ENCODE measurements at regions not wholly inside any gene's neighbourhood (a gene's known extent, or its start where the extent isn't known, plus 50 kb on each side); places are given as distances from the start of the nearest gene placed in this dataset.

DNA sequence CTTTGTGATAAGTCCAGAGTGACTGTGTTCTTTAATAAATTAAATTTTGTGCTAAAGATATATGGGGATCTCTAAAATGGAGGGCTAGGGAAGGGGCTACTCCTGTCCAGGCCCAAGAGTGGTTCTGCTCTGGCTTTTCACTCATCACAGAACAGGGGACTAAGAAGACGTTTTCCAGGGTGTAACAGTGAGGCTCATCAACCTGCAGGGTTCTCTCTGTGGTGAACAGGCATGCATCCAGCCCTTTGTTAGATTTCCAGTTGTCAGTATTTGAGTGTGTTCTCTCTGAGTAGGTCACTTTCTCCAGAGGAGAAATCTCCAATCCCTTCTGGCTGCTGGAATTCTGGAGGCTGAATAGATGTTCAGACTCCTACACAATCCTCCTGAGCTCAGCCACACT lies 408.9 kb downstream of the PLCL1 start:
- DNase-seq (ENCODE audit: insufficient read length, low spot score) = no peak
- FAIRE-seq = no peak
- TF ChIP-seq POLR2A (IDR thresholded peaks at IDR 0.05; ENCODE audit: low read depth, low read length) = no peak
- TF ChIP-seq POLR2AphosphoS5 (IDR thresholded peaks at IDR 0.05; ENCODE audit: low read depth, low read length) = no peak
- no peak for TF ChIP-seq SPI1 (IDR thresholded peaks at IDR 0.05; ENCODE audit: low read depth, low read length)
- TF ChIP-seq POU2F2 (IDR thresholded peaks at IDR 0.05; ENCODE audit: low read depth, low read length) = no peak
- TF ChIP-seq PAX5 (IDR thresholded peaks at IDR 0.05; ENCODE audit: insufficient read depth, low read length, severe bottlenecking) = no peak
- TF ChIP-seq TAF1 (IDR thresholded peaks at IDR 0.05; ENCODE audit: low read depth, low read length) = no peak

DNA sequence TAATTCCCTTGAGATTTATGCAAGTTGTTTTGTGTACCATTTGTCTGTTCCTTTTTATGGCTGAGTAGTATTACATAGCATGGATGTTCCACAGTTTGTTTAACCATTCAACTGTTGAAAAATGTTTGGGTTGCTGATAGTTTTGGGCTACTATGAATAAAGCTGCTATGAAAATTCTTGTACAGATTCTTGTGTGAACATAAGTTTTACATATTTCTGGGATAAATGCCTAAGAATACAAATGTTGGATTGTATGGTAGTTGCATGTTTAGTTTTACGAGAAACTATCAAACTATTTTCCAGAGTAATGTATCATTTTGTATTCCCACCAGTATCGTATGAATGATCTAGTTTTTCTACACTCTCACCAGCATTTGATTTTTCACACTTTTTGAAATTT lies 407.3 kb downstream of the PLCL1 start:
- DNase-seq (ENCODE audit: insufficient read length, low spot score) (no peak), FAIRE-seq (no peak)
- TF ChIP-seq POLR2AphosphoS5 (IDR thresholded peaks at IDR 0.05; ENCODE audit: low read depth, low read length) = no peak
- no peak for TF ChIP-seq TAF1 (IDR thresholded peaks at IDR 0.05; ENCODE audit: low read depth, low read length)
- no peak for TF ChIP-seq POU2F2 (IDR thresholded peaks at IDR 0.05; ENCODE audit: low read depth, low read length)
- no peak for TF ChIP-seq SPI1 (IDR thresholded peaks at IDR 0.05; ENCODE audit: low read depth, low read length)
- no peak for TF ChIP-seq POLR2A (IDR thresholded peaks at IDR 0.05; ENCODE audit: low read depth, low read length)
- TF ChIP-seq PAX5 (IDR thresholded peaks at IDR 0.05; ENCODE audit: insufficient read depth, low read length, severe bottlenecking) = no peak

DNA sequence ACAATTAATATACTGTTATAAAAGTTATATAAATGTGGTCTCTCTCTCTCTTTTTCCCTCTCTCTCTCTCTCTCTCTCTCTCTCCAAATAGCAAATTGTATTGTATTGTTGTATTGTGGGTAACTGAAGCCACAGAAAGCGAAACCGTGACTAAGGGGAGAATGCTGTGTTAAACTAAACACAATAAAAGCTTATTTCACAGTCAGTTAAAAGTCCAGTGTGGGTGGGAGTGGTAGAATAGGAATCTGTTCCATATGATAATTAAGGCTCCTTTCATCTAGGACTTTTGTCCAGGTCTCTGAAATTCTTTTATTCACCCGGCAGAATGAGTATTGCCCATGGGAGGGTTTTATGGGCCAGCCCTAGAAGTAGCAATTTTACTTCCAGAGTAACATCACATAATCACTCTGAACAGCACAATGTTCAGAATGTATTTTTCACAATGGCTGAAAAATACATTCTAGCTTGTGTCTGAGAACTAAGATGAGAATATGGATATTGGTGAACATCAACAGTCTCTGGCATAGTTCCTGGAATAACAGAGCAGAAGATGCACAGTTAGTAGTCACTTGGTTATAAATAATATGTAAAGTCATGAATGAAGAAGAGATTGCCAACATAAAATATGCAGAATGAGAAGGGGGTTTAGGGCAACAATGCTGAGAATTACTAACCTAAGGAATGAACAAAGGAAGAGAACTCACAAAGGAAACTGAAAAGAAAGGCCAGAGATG lies 399.1 kb downstream of the PLCL1 start:
- FAIRE-seq (no peak), DNase-seq (ENCODE audit: insufficient read length, low spot score) (no peak)
- TF ChIP-seq TAF1 (IDR thresholded peaks at IDR 0.05; ENCODE audit: low read depth, low read length) = no peak
- no peak for TF ChIP-seq SPI1 (IDR thresholded peaks at IDR 0.05; ENCODE audit: low read depth, low read length)
- TF ChIP-seq POLR2A (IDR thresholded peaks at IDR 0.05; ENCODE audit: low read depth, low read length) = no peak
- no peak for TF ChIP-seq POLR2AphosphoS5 (IDR thresholded peaks at IDR 0.05; ENCODE audit: low read depth, low read length)
- TF ChIP-seq POU2F2 (IDR thresholded peaks at IDR 0.05; ENCODE audit: low read depth, low read length) = no peak
- no peak for TF ChIP-seq PAX5 (IDR thresholded peaks at IDR 0.05; ENCODE audit: insufficient read depth, low read length, severe bottlenecking)

All from GM12891 (cell line).